Right lobe of liver (tissue), 6 donors: ENCODE measurements at regions not wholly inside any gene's neighbourhood (a gene's known extent, or its start where the extent isn't known, plus 50 kb on each side); places are given as distances from the start of the nearest gene placed in this dataset.

Experiments used
- ATAC-seq, 4 donors: fragments of 200-7000 bp; cut with Tn5 transposase; one replicate each; pipeline ENCODE4 v1.9.1; 2020; ENCODE audit warnings: mild to moderate bottlenecking in 4 of 4, moderate library complexity in 4 of 4
- DNase-seq, 3 donors: peaks; one replicate each; pipeline ENCODE4 v3.0.0-alpha.2; 2020
- H3K27ac ChIP-seq, 3 donors: fragments of 200-600 bp; one replicate each; pipeline ENCODE4 v1.8.0; 2022
- H3K27me3 ChIP-seq, 2 donors: fragments of 200-600 bp; one replicate each; pipeline ENCODE4 v1.8.0; 2022
- H3K36me3 ChIP-seq, 4 donors: fragments of 200-600 bp; sonication (generic) in 1 of 4; one replicate each; pipeline versions ENCODE4 v1.5.1 to v1.8.0; 2017 to 2022; ENCODE audit warnings: control low read depth in 1 of 4
- H3K4me1 ChIP-seq, 4 donors: fragments of 200-600 bp; sonication (generic) in 1 of 4; one replicate each; pipeline versions ENCODE4 v1.5.1 to v1.8.0; 2017 to 2022; ENCODE audit warnings: control low read depth in 1 of 4
- H3K4me3 ChIP-seq, 3 donors: fragments of 200-600 bp; one replicate each; pipeline ENCODE4 v1.8.0; 2022
- H3K9me3 ChIP-seq, 4 donors: fragments of 200-600 bp; sonication (generic) in 1 of 4; one replicate each; pipeline versions ENCODE4 v1.5.1 to v1.8.0; 2017 to 2022; ENCODE audit warnings: control low read depth in 1 of 4
- CTCF ChIP-seq, 4 donors: fragments of 200-600 bp in 3 of 4; fragments of 450-650 bp in 1 of 4; IDR thresholded peaks; one replicate each; pipeline versions ENCODE4 v1.5.1 to v1.8.0; 2016 to 2022; ENCODE audit warnings: antibody characterized with exemption in 4 of 4, mild to moderate bottlenecking in 2 of 4
- POLR2A ChIP-seq: fragments of 450-650 bp; IDR thresholded peaks from one replicate; pipeline ENCODE4 v1.6.1; 2017; ENCODE audit warnings: antibody characterized with exemption, mild to moderate bottlenecking
- WGBS: methylation state at CpG from one replicate; pipeline ENCODE4 v1.1.6; 2018; ENCODE audit warnings: low coverage, low lambda C conversion rate; ENCODE audit not compliant: insufficient coverage; ENCODE audit errors: missing lambda C conversion rate; 5-methylcytosine and 5-hydroxymethylcytosine counted together
- intact Hi-C, 2 donors: fragments of 100-400 bp; cut with DNase I; formaldehyde crosslinking; loops; one replicate each; pipeline versions ENCODE4 v1.11.2 to v1.14.1; 2022
- donor health status: DM: no; HTN: yes; CAD: no.
- donor health status: DM: no; HTN: no; CAD: no.
- donor health status: DM: no; HTN: no; CAD: no.
- donor health status: DM: no; HTN: yes; CAD: no.
- donor health status: DM: no; HTN: yes; CAD: no.

- DNase-seq: no peak
- H3K27me3 ChIP-seq: no peaks in the 10 kb centered on the region
- H3K36me3 ChIP-seq: no peaks in the 10 kb centered on the region
- no peaks in the 10 kb centered on the region for H3K9me3 ChIP-seq
- no peak for ATAC-seq
- no peak overlapping the region for H3K27ac ChIP-seq
- H3K4me1 ChIP-seq: no peaks in the 10 kb centered on the region
- WGBS: 50% methylated on average over 3 of the region's 3 CpGs
- intact Hi-C loops: no loop called here
- no peak for TF ChIP-seq POLR2A
- no peak for TF ChIP-seq CTCF (IDR thresholded peaks at IDR 0.05)
- H3K4me3 ChIP-seq: no peak overlapping the region
These were observed 768.5 kb downstream of the TSN start for GRCh38 chr2:122523981-122524380.

- ATAC-seq (no peak), DNase-seq (no peak)
- no peaks in the 10 kb centered on the region for H3K36me3 ChIP-seq
These were observed 769.9 kb downstream of the TSN start for GRCh38 chr2:122525336-122525735.

GRCh38 chr2:122528061-122528460 is 772.6 kb downstream of the TSN start:
- WGBS: 46% methylated on average over 3 of the region's 3 CpGs
- DNase-seq (no peak), ATAC-seq (no peak)
- Histone ChIP-seq H3K36me3 (no peaks in the 10 kb centered on the region), H3K4me1 (no peaks in the 10 kb centered on the region), H3K27ac (no peak overlapping the region), H3K9me3 (no peaks in the 10 kb centered on the region), H3K27me3 (no peaks in the 10 kb centered on the region), H3K4me3 (no peak overlapping the region)
- intact Hi-C loops: no loop called here
- no peak for TF ChIP-seq CTCF (IDR thresholded peaks at IDR 0.05)
- no peak for TF ChIP-seq POLR2A

More at GRCh38 chr2:122525336-122525735, 769.9 kb downstream of the TSN start:
- WGBS: 45% methylated on average over 2 of the region's 2 CpGs
- H3K4me1 ChIP-seq: no peaks in the 10 kb centered on the region
- intact Hi-C loops: no loop called here
- no peak for TF ChIP-seq CTCF (IDR thresholded peaks at IDR 0.05)
- TF ChIP-seq POLR2A: no peak
- H3K9me3 ChIP-seq: no peaks in the 10 kb centered on the region
- H3K4me3 ChIP-seq: no peak overlapping the region
- H3K27me3 ChIP-seq: no peaks in the 10 kb centered on the region
- no peak overlapping the region for H3K27ac ChIP-seq

GRCh38 chr2:122528958-122529705 is 773.7 kb downstream of the TSN start:
- H3K4me3 ChIP-seq: no peak overlapping the region
- H3K36me3 ChIP-seq: no peaks in the 10 kb centered on the region
- H3K27me3 ChIP-seq: no peaks in the 10 kb centered on the region
- no peaks in the 10 kb centered on the region for H3K9me3 ChIP-seq
- no peak for DNase-seq
- TF ChIP-seq CTCF (IDR thresholded peaks at IDR 0.05) (no peak), POLR2A (no peak)
- intact Hi-C loops: no loop called here
- no peak overlapping the region for H3K27ac ChIP-seq
- WGBS: 67% methylated on average over 10 of the region's 11 CpGs
- no peaks in the 10 kb centered on the region for H3K4me1 ChIP-seq
- ATAC-seq: peak in 1 of 4 donors; percentile 22
